T-helper 1 cell treated with Interleukin-12 subunit alpha and Interleukin-12 subunit beta and Interleukin-4 antibody, amounts not matched to agents 30 ng/mL and 1 ng/mL, for 36 hours (primary cell): ENCODE measurements at regions not wholly inside any gene's neighbourhood (a gene's known extent, or its start where the extent isn't known, plus 50 kb on each side); places are given as distances from the start of the nearest gene placed in this dataset.
"Not testable (repeated sequence)": the region's sequence is repeated elsewhere in the genome, so short reads cannot be mapped to it uniquely, and the experiment has no call there.

Source experiments
- intact Hi-C: fragments of 100-400 bp; cut with micrococcal nuclease; formaldehyde crosslinking; loops from one replicate; pipeline ENCODE4 v1.15.1; 2024

DNA sequence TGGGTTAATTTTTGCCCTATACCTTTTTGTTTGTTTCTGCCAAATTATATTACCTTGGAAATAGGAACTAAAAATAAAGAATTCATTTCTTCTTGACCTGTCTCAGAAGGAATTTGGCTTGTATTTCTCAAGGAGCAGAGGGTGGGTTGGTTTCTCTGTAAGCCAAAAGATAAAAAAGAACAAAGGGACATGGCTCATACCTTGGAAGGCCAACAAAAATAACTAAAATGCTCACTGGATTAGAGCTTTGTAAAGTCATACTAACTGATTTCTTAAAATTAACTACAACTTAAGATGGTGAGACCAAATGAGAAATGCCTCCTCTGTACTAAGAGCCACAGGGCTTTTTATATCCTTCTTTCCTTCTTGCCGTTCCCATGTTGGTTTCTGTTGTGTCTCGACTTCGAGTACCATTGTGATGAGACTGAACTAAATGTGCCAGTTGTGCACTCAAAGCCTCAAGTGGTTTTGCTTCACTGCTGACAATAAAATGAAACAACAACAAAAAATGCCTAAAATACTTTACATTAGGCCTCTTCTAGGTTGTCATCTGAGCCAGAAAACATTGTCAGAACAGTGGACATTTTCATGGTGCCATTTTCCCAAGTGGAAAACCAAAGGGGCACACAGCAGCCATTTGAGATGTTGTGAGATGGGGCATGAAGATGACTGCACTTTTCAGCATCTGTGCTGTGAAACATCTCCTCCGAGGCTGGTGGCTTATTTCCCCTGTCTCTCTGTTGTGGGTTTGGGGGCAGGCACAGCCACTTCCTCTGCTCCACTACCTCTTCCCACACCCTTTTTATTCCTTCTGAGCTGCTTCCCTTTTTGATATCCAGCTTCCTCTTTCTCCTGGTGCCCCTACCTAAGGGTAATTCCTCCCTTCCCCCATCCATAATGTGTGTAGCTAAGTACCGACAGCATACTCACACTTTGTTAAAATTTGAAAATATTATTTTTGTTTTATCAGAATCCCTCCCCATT is 51.8 kb upstream of the AGR3 start:
- intact Hi-C loops = no loop called here

DNA sequence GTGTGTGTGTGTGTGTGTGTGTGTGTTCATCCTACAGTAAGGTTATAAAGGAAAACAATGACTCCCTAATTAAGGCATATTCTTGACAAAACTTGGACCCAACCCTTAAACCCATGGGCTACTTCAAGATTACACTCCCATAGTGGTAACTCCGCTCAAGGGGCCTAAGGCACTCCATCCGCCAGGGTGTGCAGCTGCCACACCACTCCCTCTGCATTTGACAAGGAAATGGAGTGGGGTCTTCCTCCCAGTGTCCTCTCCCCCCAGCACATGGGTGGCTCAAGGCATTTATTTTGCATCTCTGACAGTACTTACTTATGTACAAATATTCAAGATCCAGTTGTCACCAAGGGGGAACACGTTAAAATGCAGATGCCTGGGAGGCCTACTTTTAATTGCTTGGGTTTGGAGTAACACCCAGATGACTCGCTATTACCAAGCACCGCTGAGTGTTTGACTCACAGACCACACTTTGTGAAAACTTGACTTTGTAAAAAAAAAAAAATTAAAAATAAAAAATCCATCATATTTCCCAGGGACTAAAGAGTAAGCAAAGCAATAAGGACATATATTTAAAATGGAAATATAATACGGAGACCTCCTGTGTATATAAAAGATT is 53.0 kb upstream of the AGR3 start:
- intact Hi-C loops = no loop called here

DNA sequence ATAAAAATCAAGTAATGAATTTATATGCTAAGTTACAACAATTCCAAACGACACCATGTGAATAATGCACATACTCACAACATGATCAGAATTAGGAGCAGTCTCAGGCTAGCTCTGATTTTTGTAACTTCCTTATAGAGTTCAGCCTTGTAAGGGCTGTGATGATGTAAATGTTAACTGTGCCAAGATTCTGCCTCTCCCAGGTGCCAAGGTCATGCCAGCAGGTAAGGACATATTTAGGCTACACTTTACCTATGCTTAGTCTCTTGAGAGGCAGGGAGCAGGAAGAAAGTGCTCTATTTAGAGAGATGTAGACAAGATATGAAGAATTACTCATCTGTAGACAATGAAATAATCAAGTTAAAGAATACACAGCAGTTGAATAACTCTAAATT is 53.6 kb upstream of the AGR3 start:
- intact Hi-C loops = no loop called here

DNA sequence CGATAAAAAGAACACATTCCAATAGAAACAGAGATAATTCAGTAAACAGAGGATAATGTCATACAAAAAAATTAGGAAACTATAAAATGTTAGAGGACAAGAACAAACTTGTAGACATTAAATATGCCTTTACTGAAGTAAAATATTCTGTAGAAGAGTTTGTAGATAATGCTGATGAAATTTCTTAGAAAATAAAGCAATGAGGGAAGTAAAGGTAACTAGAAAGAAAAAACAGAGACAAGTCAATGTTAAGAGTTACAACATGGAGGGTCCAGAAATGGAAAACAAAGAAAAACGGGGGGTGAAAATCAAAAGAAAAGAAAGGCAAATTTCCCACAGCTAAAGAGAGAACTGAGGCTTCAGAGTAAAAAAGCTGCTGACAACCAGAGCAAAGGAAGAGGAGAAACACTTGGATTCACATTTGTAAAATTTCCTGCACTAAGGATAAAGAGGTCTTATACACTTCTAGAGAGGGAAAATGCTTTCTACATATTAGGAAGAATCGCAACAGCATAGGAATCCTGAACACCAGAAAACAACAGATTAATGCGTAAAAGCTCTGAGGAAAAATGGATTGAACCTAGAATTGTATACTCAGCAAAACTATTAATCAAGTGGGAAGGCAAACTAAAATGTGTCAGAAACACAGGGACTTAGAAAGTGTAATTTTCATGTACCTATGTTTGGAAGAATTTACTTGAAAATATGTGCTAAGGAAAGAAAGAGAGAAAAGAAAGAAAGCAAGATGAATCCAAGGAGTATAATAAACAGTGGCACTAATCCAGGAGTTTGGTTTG is 55.0 kb upstream of the AGR3 start:
- intact Hi-C loops = no loop called here

DNA sequence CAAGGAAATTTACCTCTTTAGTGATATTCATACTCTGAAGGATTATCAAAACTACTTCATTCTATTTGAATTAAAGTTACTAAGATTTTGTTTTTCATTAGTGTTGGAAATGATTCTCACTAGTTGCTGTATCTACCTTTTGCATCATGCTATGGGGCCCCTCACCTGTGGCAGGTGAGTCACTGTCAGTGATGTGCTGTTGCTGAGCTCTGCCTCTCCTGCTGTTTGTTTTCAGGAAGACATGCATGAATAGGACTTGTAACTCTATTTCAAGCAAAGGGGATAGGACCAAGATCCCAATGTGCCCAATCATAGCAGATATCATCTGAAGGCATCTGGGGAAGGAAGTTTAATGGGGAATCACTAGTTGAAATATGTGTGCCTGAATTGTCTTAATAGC is 57.4 kb upstream of the AGR3 start:
- intact Hi-C loops = no loop called here

DNA sequence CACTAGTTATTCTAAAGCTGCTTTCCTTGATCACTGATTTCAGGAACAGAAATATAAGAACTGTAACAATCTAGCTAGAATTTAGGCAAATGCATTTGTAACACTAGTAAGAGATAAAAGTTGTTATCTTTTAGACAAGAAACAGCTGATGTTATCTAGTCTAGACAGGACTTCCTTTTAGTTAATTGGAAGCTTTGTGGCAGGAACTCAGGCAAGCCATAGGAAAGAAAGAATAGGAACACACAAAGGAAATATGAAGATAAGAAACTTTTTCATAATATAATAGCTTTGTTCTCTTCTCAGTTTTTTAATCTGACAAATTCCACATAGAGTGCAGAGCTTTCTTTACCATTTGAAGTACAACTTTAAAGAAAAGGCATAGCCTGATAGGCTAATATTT is 59.0 kb upstream of the AGR3 start:
- intact Hi-C loops = no loop called here

DNA sequence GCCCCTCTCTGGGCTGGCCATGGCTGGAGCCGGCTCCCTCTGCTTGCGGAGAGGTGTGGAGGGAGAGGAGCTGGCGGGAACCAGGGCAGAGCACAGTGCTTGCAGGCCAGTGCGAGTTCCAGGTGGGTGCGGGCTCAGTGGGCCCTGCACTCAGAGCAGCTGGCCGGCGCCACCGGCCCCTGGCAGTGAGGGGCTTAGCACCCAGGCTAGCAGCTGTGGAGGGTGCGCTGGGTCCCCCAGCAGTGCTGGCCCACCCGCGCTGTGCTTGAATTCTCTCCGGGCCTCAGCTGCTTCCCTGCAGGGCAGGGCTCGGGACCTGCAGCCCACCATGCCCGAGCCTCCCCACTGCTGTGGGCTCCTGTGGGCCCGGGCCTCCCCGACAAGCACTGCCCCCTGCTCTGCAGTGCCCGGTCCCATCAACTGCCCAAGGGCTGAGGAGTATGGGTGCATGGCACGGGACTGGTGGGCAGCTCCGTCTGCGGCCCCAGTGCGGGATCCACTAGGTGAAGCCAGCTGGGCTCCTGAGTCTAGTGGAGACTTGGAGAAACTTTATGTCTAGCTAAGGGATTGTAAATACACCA is 61.2 kb upstream of the AGR3 start:
- intact Hi-C loops = no loop called here

DNA sequence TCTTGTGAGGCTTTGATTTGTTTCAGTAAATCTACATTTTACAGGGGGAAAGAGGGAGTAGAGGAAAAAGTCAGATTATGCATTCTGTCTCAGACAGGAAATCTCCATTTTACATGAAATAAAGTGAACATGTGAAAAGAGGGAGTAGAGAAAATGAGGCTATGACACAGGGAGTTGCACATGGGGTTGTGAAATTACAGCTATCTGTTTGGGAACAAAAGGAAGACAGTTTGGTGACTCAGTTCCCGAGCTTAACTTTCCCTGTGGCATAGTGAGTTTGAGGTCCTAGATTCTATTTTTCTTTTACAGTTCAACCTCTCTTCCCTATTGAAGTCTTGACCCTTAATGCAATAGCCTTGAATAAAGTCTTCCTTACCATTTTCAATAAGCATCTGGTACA is 63.2 kb upstream of the AGR3 start:
- intact Hi-C loops = no loop called here

DNA sequence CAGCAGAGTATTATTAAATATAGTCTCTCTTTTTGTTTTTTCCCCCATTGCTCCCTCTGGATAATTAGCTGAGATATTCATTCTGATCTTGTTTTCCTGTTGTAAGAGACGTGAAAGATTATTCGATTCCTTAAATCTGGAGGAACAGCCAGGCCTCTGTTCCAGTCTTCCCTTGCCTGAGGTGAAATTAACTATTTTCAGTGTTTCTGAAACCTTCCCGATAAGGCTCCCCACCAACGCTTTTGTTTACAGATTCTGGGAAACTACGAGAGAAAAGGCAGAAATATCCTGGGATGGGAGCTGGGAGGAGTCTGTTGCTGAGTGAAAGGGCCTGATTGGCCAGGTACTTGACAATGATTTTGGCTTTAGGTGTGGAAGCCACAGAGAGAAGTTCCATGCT is 63.6 kb upstream of the AGR3 start:
- intact Hi-C loops = no loop called here

DNA sequence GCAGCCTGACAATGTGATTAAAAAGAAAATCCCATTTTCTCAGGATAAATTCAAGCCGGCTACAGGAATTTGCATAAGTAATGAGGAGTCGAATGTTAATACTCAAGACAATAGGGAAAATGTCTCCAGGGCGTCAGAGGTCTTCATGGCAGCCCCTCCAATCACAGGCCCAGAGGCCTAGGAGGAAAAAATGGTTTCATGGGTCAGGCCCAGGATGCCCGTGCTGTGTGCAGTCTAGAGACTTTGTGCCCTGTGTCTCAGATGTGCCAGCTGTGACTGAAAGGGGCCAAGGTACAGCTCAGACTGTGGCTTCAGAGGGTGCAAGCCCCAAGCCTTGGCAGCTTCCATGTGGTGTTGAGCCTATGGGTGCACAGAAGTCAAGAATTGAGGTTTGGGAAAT is 66.3 kb upstream of the AGR3 start:
- intact Hi-C loops = not testable (repeated sequence)

DNA sequence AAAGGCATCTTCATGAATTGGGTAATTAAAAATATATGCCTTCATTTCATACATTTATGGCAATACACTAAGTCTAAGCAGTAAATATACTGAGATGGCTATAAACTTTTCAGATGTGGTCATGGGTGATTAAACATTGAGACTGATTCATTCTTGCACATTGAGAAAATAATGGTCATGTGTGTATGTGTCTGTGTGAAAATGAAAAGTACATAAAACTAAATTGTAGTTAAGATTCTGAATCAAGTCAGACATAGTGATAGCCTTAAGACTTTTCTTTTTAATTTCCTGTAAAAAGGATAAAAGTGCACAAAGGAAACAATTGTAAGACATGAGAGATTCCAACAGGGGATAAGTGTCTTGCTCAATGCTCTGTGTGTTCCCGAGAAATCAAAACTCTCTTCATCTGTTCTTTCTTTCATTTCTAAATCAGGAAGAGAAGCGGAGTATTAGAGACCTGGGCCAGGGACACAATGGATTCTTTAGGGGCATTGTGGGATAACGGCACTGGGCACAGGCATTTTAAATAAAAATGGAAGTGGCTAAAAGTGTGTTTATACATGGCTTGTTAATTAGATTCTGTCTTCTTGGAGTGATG is 69.8 kb upstream of the AGR3 start:
- intact Hi-C loops = no loop called here

DNA sequence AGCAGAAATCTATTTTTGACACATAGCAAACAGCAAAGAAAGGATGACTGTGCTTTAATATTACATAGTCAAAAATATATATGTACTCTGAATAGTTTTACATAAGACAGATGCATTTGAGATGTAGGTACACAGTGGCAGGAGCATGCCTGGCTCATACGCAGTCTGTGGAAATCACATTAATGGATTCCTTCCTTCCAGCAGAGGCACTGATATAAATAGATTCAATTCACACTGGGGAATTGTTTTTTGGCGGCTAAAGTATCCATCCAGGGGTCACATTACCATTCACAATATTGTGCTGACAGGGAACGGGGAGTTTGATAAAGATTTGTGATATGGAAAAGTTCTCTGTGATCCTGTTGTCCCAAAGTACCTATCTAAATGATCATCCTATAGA is 72.5 kb upstream of the AGR3 start:
- intact Hi-C loops = no loop called here

DNA sequence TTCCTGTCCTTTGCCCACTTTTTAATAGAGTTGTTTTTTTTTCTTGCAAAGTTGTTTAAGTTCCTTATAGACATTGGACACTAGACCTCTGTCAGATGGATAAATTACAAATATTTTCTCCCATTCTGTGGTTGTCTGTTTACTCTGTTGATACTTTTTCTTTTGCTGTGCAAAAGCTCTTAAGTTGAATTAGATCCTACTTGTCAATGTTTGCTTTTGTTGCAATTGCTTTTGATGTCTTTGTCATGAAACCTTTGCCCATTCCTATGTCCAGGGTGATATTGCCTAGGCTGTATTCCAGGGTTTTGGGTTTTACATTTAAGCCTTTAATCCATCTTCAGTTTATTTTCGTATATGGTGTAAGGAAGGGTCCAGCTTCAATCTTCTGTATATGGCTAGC is 76.9 kb upstream of the AGR3 start:
- intact Hi-C loops = no loop called here

DNA sequence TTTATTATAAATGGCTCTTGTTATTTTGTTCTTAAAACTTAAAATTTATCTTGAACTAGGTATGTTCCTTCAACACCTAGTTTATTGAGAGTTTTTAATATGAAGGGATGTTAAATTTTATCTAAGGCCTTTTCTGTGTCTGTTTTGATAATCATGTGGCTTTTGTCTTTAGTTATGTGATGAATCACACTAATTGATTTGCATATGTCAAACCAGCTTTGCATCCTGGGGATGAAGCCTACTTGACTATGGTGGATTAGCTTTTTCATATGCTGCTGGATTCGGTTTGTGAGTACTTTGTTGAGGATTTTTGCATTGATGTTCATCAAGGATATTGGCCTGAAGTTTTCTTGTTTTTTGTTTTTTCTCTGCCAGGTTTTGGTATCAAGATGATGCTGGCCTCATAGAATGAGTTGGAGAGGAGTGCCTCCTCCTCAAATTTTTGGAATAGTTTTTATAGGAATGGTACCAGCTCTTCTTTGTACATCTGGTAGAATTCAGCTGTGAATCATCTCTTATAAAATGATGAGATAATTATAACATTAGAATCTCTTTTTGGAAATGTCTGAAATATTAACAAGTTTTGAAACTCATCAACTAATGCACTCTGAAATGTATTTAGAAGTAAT is 78.7 kb upstream of the AGR3 start:
- intact Hi-C loops = no loop called here

DNA sequence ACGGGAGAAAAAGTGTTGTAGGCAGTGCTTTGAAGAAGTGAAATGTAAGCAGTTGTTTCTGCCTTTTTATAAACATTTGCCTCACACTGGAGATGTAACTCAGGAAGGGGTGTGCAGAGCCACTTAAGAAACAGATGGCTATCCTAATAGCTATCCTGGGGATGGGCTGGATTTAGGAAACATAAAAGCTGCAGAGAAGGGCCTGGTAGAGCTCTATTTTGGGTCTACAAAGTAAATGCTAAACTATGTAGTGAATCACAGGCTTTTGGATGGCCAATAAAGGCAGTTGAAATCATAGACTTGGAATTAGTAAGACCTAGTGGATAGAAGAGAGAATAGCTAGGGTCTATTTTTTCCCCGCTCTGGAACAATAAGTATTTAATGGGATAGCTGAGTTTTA is 79.9 kb upstream of the AGR3 start:
- intact Hi-C loops = no loop called here

DNA sequence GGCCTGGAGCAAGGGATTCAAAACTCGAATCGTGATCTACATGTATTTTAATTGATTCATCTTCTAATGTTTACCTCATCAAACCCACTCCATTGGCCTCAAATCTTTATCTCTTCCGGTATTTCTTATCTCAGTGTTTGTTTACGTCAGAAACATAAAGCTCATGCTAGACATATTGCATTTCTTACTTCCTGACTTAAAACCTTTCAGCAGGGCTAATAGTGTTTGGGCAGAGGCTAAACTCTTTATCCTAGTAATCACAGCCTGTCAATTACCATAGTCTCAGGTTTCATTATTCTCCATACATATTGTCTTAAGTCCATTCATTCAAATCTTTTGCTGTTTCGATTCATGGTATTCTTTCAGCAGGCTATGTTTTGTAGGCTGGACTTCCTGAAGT is 81.3 kb upstream of the AGR3 start:
- intact Hi-C loops = no loop called here

DNA sequence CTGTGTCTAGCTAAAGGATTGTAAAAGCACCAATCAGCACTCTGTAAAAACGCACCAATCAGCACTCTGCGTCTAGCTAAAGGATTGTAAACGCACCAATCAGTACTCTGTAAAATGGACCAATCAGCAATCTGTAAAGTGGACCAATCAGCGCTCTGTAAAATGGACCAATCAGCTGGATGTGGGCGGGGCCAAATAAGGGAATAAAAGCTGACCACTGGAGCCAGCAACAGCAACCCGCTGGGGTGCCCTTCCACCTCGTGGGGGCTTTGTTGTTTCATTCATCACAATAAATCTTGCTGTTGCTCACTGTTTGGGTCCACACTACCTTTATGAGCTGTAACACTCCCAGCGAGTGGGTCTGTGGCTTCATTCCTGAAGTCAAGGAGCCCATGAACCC is 83.9 kb upstream of the AGR3 start:
- intact Hi-C loops = not testable (repeated sequence)

DNA sequence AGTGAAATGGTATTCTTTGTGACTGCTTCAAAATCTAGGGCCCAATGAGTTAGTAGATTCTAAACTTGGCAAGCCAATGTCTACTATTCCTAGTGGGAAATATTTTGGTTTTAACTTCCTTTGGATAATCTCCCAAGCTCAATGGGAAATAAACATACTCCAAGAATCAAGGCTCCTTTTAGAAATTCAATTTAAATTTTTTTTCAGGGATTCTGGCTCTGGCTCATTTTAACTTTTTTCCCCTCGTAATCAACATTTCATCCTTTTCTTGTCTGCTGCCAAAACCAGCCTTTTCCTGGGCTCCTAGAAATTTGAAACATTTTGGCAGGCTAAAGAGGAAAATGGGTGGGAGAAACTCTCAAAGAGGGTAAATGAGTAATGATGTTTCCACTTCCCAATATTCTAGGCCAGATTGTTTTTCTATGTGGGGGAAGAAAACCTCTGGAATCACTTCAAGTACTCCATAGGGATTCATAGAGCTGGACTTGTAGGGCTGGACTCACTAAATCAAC is 85.6 kb upstream of the AGR3 start:
- intact Hi-C loops = no loop called here

DNA sequence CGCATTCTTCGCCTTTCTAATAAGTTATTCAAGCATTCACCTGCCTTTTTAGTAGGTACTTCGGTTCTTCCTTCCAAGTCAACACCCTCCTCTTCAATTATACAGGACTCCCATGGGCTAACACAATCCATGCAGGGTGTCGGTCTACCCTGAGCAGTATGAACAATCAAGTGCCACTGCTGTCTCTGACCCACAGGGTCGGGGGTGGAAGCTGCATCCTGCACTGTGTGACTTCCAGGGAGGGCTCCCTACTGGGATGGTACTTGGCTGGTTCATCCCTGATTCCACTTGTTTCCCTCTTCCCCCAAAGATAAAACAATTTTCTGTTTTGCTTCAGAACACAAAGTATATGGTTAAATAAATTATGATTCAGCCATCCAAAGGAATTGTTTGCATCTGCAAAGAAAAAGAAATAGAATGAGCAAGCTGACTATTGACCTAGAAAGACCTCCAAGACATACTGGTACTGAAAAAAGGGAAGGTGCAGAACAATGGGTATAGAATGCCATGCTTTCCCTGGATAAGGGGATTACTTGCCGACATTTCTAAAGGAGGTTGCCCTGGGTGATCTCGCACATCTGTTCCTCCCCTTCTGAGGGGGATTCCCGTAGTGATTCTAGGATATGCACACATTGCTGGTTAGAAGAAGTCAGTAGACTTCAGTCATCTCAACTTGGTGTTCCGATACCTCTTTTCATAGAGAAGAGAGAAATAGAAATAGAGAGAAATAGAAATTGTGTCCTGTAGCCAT is 89.1 kb upstream of the AGR3 start:
- intact Hi-C loops = no loop called here

DNA sequence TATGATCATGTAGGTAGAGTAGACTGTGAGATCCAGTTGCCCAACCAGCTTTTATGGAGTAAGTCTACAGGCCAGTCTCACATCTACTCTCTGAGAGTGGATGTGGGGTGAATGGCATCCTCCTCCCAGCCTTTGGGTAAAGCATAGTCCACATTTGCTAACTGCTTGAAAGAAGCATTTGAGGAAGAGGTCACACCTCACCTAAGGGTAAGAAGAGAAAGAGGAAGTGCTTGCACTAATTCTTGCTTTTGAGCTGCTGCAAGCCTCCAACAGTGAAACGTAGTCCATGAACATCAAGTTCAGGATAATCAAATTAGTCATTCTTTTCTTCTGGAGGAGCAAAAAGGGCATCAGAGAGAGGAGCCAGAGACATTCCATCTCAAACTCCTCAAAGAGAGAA is 93.9 kb upstream of the AGR3 start:
- intact Hi-C loops = no loop called here
